ENCODE measurements at regions not wholly inside any gene's neighbourhood (a gene's known extent, or its start where the extent isn't known, plus 50 kb on each side); places are given as distances from the start of the nearest gene placed in this dataset.
A peak's percentile ranks its signal among the peaks of the same experiment; 100 is the strongest.

DNA sequence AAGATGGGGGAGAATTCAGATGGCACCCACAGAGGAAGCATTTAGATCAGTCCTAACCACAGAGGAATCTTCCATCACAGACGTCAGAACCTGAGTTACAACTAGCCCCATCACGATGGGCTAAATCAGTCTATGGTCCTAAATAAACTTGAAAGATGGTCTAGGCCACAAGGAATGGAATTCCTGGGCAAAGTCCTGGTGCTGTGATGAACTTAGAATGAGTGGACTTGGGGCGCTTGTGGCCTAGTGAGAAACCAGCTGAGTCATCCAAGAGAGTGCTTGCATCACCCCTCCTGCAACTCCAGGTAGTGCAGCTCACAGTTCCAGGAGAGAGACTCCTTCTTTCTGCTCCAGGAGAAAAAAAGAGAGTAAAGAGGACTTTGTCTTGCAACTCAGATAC lies 722.9 kb upstream of the RGMB start:
- Histone ChIP-seq H2AFZ (ENCODE audit: low read depth, low read length) (peak overlapping the region; percentile 56), H3K27me3 (ENCODE audit: insufficient read depth, low read length) (no peaks in the 10 kb centered on the region), H4K20me1 (ENCODE audit: insufficient read depth, low read length) (no peaks in the 10 kb centered on the region), H3K79me2 (ENCODE audit: insufficient read depth, low read length) (no peaks in the 10 kb centered on the region), H3K9ac (ENCODE audit: low read length) (no peak overlapping the region), H3K4me1 (ENCODE audit: insufficient read depth, low read length) (no peaks in the 10 kb centered on the region), H3K27ac (ENCODE audit: low read depth, low read length) (no peak overlapping the region), H3K4me2 (ENCODE audit: low read length) (no peak overlapping the region), H3K9me3 (ENCODE audit: insufficient read depth, low read depth, low read length) (no peaks in the 10 kb centered on the region), H3K4me3 (ENCODE audit: insufficient read depth, low read depth, low read length) (no peak overlapping the region), H3K36me3 (ENCODE audit: insufficient read depth, low read length) (no peaks in the 10 kb centered on the region)
- Mint-ChIP-seq H3K36me3 (ENCODE audit: low read depth, unreplicated experiment) (no peaks in the 10 kb centered on the region), H3K4me3 (ENCODE audit: unreplicated experiment) (no peak overlapping the region), H3K27me3 (ENCODE audit: low read depth, unreplicated experiment) (no peaks in the 10 kb centered on the region), H3K4me1 (ENCODE audit: low read depth, unreplicated experiment) (peaks cover 7% of the 10 kb centered on the region), H3K27ac (ENCODE audit: unreplicated experiment) (peak overlapping the region; percentile 60), H3K9me3 (ENCODE audit: unreplicated experiment) (no peaks in the 10 kb centered on the region)
- FAIRE-seq (no peak), DNase-seq (ENCODE audit: low read depth) (peak; percentile 59)
- TF ChIP-seq, protein P1, sequence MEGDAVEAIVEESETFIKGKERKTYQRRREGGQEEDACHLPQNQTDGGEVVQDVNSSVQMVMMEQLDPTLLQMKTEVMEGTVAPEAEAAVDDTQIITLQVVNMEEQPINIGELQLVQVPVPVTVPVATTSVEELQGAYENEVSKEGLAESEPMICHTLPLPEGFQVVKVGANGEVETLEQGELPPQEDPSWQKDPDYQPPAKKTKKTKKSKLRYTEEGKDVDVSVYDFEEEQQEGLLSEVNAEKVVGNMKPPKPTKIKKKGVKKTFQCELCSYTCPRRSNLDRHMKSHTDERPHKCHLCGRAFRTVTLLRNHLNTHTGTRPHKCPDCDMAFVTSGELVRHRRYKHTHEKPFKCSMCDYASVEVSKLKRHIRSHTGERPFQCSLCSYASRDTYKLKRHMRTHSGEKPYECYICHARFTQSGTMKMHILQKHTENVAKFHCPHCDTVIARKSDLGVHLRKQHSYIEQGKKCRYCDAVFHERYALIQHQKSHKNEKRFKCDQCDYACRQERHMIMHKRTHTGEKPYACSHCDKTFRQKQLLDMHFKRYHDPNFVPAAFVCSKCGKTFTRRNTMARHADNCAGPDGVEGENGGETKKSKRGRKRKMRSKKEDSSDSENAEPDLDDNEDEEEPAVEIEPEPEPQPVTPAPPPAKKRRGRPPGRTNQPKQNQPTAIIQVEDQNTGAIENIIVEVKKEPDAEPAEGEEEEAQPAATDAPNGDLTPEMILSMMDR (IDR thresholded peaks at IDR 0.05; ENCODE audit: insufficient read depth, low read depth, low read length): no peak
- TF ChIP-seq EZH2 (IDR thresholded peaks at IDR 0.05; ENCODE audit: insufficient read depth, low read length): no peak

DNA sequence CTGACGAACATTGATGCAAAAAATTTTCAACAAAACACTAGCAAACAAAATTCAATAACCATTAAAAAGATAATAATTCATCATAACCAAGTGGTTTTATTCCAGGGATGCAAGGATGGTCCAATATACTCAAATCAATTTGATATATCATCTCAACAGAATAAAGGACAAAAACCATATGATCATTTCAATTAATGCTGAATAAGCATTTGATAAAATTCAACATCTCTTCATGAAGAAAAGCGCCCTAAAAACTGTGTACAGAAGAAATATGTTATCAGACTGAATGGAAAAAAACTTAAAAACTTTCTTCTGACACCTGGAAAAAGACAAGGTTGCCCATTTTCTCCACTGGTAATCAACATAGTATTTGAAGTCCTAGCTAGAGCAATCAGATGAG lies 720.3 kb upstream of the RGMB start:
- Mint-ChIP-seq H3K27ac (ENCODE audit: unreplicated experiment) (no peak overlapping the region), H3K9me3 (ENCODE audit: unreplicated experiment) (no peaks in the 10 kb centered on the region)
- no peaks in the 10 kb centered on the region for H3K9me3 ChIP-seq (ENCODE audit: insufficient read depth, low read depth, low read length)

DNA sequence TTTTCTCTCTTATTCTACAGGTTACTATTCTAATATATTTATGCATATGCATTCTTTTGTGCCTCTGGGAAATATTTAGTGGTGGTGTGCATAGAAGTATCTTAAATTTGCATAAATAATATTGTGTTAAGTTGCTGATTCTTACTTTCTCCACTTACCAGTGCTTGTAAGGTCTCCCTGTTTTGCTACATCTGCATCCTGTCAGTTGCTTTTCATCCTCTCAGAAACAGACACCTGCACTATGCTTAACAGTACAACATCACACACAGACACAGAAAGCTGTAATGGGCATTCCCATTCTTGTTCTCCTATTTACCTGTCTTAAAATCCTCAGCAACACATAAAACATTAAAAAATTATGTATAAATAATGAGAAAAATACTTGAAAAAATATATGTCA lies 713.3 kb upstream of the RGMB start:
- no peak for DNase-seq (ENCODE audit: low read depth)
- no peak overlapping the region for H3K4me3 Mint-ChIP-seq (ENCODE audit: unreplicated experiment)
- no peak overlapping the region for H3K4me3 ChIP-seq (ENCODE audit: insufficient read depth, low read depth, low read length)
- H3K9me3 ChIP-seq (ENCODE audit: insufficient read depth, low read depth, low read length): no peaks in the 10 kb centered on the region
- H3K79me2 ChIP-seq (ENCODE audit: insufficient read depth, low read length): no peaks in the 10 kb centered on the region
- no peaks in the 10 kb centered on the region for H3K4me1 ChIP-seq (ENCODE audit: insufficient read depth, low read length)
- no peaks in the 10 kb centered on the region for H3K36me3 ChIP-seq (ENCODE audit: insufficient read depth, low read length)
- no peak overlapping the region for H2AFZ ChIP-seq (ENCODE audit: low read depth, low read length)
- H3K9me3 Mint-ChIP-seq (ENCODE audit: unreplicated experiment): no peaks in the 10 kb centered on the region
- H3K27me3 Mint-ChIP-seq (ENCODE audit: low read depth, unreplicated experiment): no peaks in the 10 kb centered on the region
- H3K27ac Mint-ChIP-seq (ENCODE audit: unreplicated experiment): no peak overlapping the region
- no peaks in the 10 kb centered on the region for H3K4me1 Mint-ChIP-seq (ENCODE audit: low read depth, unreplicated experiment)
- TF ChIP-seq, protein P1 (IDR thresholded peaks at IDR 0.05; ENCODE audit: insufficient read depth, low read depth, low read length): no peak
- no peak for TF ChIP-seq EZH2 (IDR thresholded peaks at IDR 0.05; ENCODE audit: insufficient read depth, low read length)
- no peak overlapping the region for H3K9ac ChIP-seq (ENCODE audit: low read length)
- no peak overlapping the region for H3K4me2 ChIP-seq (ENCODE audit: low read length)
- no peaks in the 10 kb centered on the region for H3K27me3 ChIP-seq (ENCODE audit: insufficient read depth, low read length)
- H3K27ac ChIP-seq (ENCODE audit: low read depth, low read length): no peak overlapping the region
- no peaks in the 10 kb centered on the region for H3K36me3 Mint-ChIP-seq (ENCODE audit: low read depth, unreplicated experiment)
- H4K20me1 ChIP-seq (ENCODE audit: insufficient read depth, low read length): no peaks in the 10 kb centered on the region
- no peak for FAIRE-seq

More for the DNA sequence above, 720.3 kb upstream of the RGMB start:
- FAIRE-seq (no peak), DNase-seq (ENCODE audit: low read depth) (no peak)
- no peaks in the 10 kb centered on the region for H3K79me2 ChIP-seq (ENCODE audit: insufficient read depth, low read length)
- H3K4me3 Mint-ChIP-seq (ENCODE audit: unreplicated experiment): no peak overlapping the region
- no peaks in the 10 kb centered on the region for H3K4me1 ChIP-seq (ENCODE audit: insufficient read depth, low read length)
- TF ChIP-seq EZH2 (IDR thresholded peaks at IDR 0.05; ENCODE audit: insufficient read depth, low read length): no peak
- TF ChIP-seq, protein P1 (IDR thresholded peaks at IDR 0.05; ENCODE audit: insufficient read depth, low read depth, low read length): no peak
- no peaks in the 10 kb centered on the region for H3K27me3 ChIP-seq (ENCODE audit: insufficient read depth, low read length)
- H3K27me3 Mint-ChIP-seq (ENCODE audit: low read depth, unreplicated experiment): no peaks in the 10 kb centered on the region
- H3K4me3 ChIP-seq (ENCODE audit: insufficient read depth, low read depth, low read length): no peak overlapping the region
- H3K36me3 Mint-ChIP-seq (ENCODE audit: low read depth, unreplicated experiment): no peaks in the 10 kb centered on the region
- no peaks in the 10 kb centered on the region for H4K20me1 ChIP-seq (ENCODE audit: insufficient read depth, low read length)
- H3K9ac ChIP-seq (ENCODE audit: low read length): no peak overlapping the region
- no peak overlapping the region for H3K4me2 ChIP-seq (ENCODE audit: low read length)
- no peaks in the 10 kb centered on the region for H3K36me3 ChIP-seq (ENCODE audit: insufficient read depth, low read length)
- no peak overlapping the region for H2AFZ ChIP-seq (ENCODE audit: low read depth, low read length)
- peaks cover 7% of the 10 kb centered on the region for H3K4me1 Mint-ChIP-seq (ENCODE audit: low read depth, unreplicated experiment)
- H3K27ac ChIP-seq (ENCODE audit: low read depth, low read length): no peak overlapping the region
